D721Med (cell line): ENCODE measurements at regions not wholly inside any gene's neighbourhood (a gene's known extent, or its start where the extent isn't known, plus 50 kb on each side); places are given as distances from the start of the nearest gene placed in this dataset.

Source experiments
- DNase-seq: peaks from one replicate; pipeline ENCODE4 v3.0.0; 2011; ENCODE audit warnings: low spot score; ENCODE audit not compliant: insufficient read length
- FAIRE-seq: peaks from 2 replicates; lab custom pipeline; 2011; peaks lifted over from hg19 to GRCh38; lab: Jason Lieb, UNC
- CTCF ChIP-seq: IDR thresholded peaks from 2 replicates; pipeline ENCODE4 v1.5.1; 2012; ENCODE audit warnings: mild to moderate bottlenecking, control low read depth; ENCODE audit not compliant: insufficient read depth; ENCODE audit errors: missing control alignments

DNA sequence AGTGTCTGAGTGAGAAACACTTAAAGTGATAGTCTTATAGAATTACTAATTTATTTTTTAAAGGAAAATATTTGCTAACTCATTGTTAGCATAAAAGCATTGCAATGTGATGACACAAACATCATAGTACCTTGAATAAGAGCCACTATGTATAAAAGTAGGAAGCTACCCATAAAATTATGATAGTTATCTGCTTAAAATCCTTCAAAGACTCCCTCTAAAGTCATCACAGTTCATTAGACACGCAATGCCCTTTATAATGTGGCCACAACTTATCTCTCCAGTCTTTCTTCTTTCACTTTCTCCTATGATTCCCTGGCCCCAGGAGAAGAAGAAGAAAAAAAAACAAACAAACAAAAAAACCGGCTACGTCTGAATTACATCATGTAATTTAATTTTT lies 1144.0 kb upstream of the NUDT12 start:
- FAIRE-seq (no peak), DNase-seq (no peak)

DNA sequence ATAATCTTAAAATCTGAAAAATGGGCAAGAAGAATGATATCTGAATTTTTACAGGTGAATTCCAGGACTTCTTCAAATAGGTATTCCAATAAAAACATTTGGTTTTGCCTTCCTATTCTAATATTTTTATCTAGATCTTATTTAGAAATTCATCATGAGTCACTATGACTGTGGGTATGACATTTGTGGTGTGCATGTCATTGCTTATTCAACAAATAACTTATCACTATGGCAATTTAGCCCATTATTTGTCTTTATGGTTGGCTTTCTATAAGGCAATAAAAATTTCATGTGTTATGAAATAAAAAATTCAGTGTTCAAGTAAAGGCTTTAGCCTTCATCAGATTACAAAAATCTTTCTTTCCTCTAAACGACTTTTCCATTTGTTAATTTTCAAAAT lies 1139.6 kb upstream of the NUDT12 start:
- no peak for FAIRE-seq
- no peak for DNase-seq
- no peak for TF ChIP-seq CTCF

More for the DNA sequence above, 1144.0 kb upstream of the NUDT12 start:
- no peak for TF ChIP-seq CTCF

GRCh38 chr5:104699438-104699837 lies 1136.8 kb upstream of the NUDT12 start:
- TF ChIP-seq CTCF: no peak
- DNase-seq (no peak), FAIRE-seq (no peak)

GRCh38 chr5:104661256-104661655 lies 1098.7 kb upstream of the NUDT12 start:
- no peak for DNase-seq
- FAIRE-seq: no peak
- no peak for TF ChIP-seq CTCF

- DNase-seq: no peak
- FAIRE-seq: no peak
- TF ChIP-seq CTCF: no peak
These were observed 1096.9 kb upstream of the NUDT12 start for GRCh38 chr5:104659497-104659896.

GRCh38 chr5:104652271-104652861 lies 1089.8 kb upstream of the NUDT12 start:
- FAIRE-seq (no peak), DNase-seq (no peak)
- no peak for TF ChIP-seq CTCF

DNA sequence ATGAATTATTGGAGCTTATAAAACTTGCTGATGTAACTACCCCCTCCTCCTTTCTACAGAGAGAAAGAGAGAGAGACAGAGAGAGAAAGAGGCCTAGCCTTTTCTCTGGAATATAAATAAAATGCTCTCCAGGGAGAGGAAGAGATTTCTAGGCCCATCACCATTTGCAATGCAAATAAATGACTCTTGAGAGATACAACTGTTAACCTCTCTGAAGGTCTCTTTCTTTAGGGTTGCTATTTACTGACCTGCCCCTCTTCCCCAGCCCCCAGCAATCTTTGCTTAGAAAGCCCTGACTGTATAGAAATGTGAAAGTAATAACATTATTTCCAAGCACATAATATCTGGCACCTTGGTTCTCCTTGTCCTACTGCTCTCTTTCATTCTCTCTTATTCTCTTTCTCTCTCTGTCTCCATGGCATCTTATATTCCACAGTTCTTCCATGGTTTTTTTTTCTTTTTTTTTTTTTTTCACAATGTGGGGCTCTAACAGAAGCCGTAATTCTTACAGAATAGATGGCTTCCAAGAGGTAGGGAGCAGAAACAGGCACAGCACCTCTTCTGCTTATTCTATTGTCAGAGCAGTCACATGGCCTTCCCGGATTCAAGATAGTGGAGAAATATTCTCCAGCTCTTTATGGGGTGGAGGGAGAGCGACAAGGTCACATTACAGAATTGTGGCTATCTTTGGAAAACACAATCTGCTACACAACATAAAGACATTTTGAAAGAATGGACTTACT lies 1087.9 kb upstream of the NUDT12 start:
- TF ChIP-seq CTCF: no peak
- DNase-seq (no peak), FAIRE-seq (no peak)
